ENCODE measurements at regions not wholly inside any gene's neighbourhood (a gene's known extent, or its start where the extent isn't known, plus 50 kb on each side); places are given as distances from the start of the nearest gene placed in this dataset.

DNA sequence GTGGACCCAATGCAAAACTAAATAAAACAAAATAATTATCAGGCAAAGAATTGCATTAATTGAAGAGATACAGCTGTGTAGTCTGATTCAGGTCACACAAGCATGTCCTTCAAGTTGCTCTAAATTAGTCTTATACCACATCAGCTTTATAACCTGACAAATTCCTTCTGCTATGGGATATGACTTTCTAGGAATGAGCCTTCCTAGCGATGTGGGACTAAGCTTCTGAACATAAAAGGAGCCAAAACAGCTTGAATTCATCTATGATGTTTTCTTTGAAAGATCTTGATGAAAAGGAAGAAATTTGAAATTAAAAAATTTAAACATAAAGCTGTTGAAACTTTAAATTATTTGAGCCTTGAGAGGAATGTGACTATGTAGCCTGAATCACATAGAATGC lies 1409.1 kb downstream of the CDH11 start:
- Histone ChIP-seq H3K36me3 (ENCODE audit: insufficient read depth, low read length) (no peaks in the 10 kb centered on the region), H3K9ac (ENCODE audit: low read depth, low read length) (no peak overlapping the region), H3K9me3 (ENCODE audit: control insufficient read depth, insufficient read depth, low read length) (no peaks in the 10 kb centered on the region; the same call in none of the 2 replicates), H3K4me1 (ENCODE audit: insufficient read depth, low read length) (no peaks in the 10 kb centered on the region)

DNA sequence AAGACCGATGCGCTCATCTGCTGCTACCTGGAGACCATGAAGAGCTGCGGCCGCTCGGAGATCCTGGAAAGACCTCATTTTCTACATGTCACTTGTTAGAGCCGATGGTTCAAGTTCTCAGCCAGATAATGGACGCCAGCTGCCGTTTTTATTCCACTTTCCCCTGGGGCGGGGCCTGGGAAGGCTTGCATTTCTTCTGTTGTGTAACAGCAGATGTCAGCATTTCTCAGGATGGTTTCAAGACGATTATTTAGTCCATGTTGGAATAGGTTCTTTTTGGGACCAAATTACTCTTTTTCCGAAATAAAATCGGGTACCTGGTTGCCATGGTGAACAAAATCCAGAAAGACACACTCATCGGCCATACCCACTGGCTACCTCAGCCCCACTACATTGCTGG lies 1418.3 kb downstream of the CDH11 start:
- no peaks in the 10 kb centered on the region for H3K4me1 ChIP-seq (ENCODE audit: insufficient read depth, low read length)
- H3K9me3 ChIP-seq (ENCODE audit: control insufficient read depth, insufficient read depth, low read length) = no peaks in the 10 kb centered on the region
- H3K36me3 ChIP-seq (ENCODE audit: insufficient read depth, low read length) = no peaks in the 10 kb centered on the region
- no peak overlapping the region for H3K9ac ChIP-seq (ENCODE audit: low read depth, low read length)

DNA sequence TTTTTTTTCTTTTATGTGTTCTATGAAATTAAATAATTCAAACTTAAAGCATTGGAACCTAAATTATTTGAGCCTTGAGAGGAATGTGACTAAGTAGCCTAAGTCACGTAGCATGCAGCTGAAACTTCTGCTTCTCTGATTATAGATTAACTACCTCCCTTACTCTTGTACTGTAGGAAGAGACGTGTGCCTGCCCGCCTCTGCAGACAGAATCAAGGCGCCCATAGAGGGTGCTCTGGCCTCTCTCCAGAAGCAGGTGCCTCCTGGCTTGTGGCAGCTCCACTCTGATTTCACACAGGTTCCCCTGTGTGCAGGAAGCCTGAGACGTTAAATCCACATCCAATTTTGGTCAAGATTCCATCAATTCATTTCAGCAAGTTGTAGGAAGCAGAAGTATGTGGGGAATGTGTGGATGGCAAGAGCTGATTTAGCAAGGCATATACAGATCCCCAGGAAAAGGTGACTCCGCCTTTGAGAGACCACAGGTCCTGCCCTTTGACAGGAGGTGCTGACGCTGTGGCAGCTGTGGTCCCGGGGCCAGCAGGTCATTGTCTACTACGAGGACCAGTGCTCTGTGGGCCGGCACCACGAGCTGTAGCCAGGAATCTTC lies 1418.8 kb downstream of the CDH11 start:
- H3K4me1 ChIP-seq (ENCODE audit: insufficient read depth, low read length) = no peaks in the 10 kb centered on the region
- no peak overlapping the region for H3K9ac ChIP-seq (ENCODE audit: low read depth, low read length)
- no peaks in the 10 kb centered on the region for H3K9me3 ChIP-seq (ENCODE audit: control insufficient read depth, insufficient read depth, low read length)

DNA sequence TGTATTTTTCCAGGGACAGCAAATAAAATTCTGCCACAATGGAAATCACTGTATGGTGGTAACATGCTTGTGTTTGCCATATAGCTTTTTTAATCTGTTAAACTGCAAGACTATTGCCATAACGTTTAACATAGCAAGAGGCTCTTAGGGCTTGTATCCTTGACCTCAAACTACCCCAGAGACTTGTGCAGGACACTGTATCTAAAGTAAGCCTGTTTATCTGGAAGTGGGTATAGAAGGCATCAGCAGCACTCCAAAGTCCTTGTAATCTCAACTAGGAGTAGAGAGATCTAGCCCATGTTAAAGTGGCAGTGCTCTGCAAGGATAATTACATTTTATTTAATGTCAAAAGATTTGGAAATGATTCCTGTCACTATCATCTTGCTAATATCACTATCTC lies 1424.1 kb downstream of the CDH11 start:
- Histone ChIP-seq H3K9me3 (ENCODE audit: control insufficient read depth, insufficient read depth, low read length) (no peaks in the 10 kb centered on the region), H3K4me1 (ENCODE audit: insufficient read depth, low read length) (no peaks in the 10 kb centered on the region), H3K36me3 (ENCODE audit: insufficient read depth, low read length) (no peaks in the 10 kb centered on the region), H3K9ac (ENCODE audit: low read depth, low read length) (no peak overlapping the region)

More for the DNA sequence above, 1418.8 kb downstream of the CDH11 start:
- no peaks in the 10 kb centered on the region for H3K36me3 ChIP-seq (ENCODE audit: insufficient read depth, low read length)

DNA sequence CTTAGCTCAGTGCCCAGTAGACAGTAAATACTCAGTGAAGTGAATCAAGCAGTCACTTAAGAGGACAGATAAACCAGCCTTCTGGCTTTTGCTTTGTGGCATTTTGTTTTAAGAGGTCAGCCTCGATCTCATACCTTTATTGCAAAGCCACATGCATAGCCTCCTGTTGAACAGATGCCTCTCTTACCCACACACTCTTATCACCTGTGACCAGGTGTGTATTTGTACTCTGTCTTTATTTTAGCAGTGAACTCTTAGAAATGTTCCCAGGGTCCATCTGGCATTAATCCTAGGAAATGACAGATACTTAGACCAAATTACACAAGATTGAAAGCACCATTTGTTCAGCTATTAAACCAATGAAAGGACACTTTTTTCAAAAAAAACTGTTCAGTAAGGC lies 1426.5 kb downstream of the CDH11 start:
- Histone ChIP-seq H3K9ac (ENCODE audit: low read depth, low read length) (no peak overlapping the region), H3K9me3 (ENCODE audit: control insufficient read depth, insufficient read depth, low read length) (no peaks in the 10 kb centered on the region), H3K36me3 (ENCODE audit: insufficient read depth, low read length) (no peaks in the 10 kb centered on the region), H3K4me1 (ENCODE audit: insufficient read depth, low read length) (no peaks in the 10 kb centered on the region)

DNA sequence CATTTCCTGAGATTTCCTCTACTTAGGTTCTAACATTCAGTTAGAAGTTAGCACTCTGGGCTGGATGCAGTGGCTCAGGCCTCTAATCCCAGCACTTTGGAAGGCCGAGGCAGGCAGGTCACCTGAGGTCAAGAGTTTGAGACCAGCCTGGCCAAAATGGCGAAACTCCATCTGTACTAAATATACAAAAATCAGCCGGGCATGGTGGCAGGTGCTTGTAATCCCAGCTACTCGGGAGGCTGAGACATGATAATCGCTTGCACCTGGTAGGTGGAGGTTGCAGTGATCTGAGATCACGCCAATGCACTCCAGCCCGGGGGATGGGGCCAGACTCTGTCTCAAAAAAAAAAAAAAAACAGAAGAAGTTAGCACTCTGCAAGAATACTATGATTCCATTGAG lies 1430.9 kb downstream of the CDH11 start:
- Histone ChIP-seq H3K9me3 (ENCODE audit: control insufficient read depth, insufficient read depth, low read length) (no peaks in the 10 kb centered on the region; the same call in 1 of the 2 replicates), H3K9ac (ENCODE audit: low read depth, low read length) (no peak overlapping the region), H3K36me3 (ENCODE audit: insufficient read depth, low read length) (no peaks in the 10 kb centered on the region), H3K4me1 (ENCODE audit: insufficient read depth, low read length) (no peaks in the 10 kb centered on the region)

DNA sequence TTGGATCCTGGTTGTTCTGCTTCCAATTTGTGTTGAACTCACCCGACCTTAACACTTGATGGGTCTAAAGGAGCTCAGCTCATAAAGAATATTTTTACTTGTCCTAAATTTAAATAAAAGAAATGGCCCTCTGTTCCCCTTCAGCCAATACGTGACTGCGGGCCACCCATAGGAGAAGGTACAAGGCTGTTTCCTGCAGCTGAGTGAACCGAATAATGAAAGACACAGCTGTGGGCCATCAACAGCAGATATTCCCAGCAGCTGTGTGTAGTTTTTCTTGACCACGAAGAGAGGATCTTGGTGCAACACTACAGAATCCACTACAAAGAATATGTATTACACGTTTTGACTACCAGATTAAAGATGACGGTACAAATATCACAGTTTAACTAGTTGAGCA lies 1431.6 kb downstream of the CDH11 start:
- no peaks in the 10 kb centered on the region; the same call in 1 of the 2 replicates for H3K9me3 ChIP-seq (ENCODE audit: control insufficient read depth, insufficient read depth, low read length)
- no peak overlapping the region for H3K9ac ChIP-seq (ENCODE audit: low read depth, low read length)
- H3K36me3 ChIP-seq (ENCODE audit: insufficient read depth, low read length) = no peaks in the 10 kb centered on the region
- H3K4me1 ChIP-seq (ENCODE audit: insufficient read depth, low read length) = no peaks in the 10 kb centered on the region

DNA sequence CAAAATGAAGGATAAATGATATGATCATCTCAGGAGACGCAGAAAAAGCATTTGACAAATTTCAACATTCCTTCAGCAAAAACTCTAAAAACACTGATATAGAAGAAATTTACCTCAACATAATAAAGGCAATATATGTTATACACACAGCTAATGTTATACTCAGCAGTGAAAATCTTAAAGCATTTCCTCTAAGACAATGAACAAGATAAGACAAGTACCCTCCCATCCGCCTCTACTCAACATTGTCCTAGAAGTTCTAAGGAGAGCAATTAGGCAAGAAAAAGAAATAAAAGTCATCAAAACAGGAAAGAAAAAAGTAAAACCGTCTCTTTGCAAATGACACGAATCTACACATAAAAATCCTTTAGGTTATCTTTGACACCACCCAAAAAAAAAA lies 1432.8 kb downstream of the CDH11 start:
- no peak overlapping the region for H3K9ac ChIP-seq (ENCODE audit: low read depth, low read length)
- no peaks in the 10 kb centered on the region for H3K4me1 ChIP-seq (ENCODE audit: insufficient read depth, low read length)
- H3K9me3 ChIP-seq (ENCODE audit: control insufficient read depth, insufficient read depth, low read length) = no peaks in the 10 kb centered on the region; the same call in 1 of the 2 replicates
- H3K36me3 ChIP-seq (ENCODE audit: insufficient read depth, low read length) = no peaks in the 10 kb centered on the region

DNA sequence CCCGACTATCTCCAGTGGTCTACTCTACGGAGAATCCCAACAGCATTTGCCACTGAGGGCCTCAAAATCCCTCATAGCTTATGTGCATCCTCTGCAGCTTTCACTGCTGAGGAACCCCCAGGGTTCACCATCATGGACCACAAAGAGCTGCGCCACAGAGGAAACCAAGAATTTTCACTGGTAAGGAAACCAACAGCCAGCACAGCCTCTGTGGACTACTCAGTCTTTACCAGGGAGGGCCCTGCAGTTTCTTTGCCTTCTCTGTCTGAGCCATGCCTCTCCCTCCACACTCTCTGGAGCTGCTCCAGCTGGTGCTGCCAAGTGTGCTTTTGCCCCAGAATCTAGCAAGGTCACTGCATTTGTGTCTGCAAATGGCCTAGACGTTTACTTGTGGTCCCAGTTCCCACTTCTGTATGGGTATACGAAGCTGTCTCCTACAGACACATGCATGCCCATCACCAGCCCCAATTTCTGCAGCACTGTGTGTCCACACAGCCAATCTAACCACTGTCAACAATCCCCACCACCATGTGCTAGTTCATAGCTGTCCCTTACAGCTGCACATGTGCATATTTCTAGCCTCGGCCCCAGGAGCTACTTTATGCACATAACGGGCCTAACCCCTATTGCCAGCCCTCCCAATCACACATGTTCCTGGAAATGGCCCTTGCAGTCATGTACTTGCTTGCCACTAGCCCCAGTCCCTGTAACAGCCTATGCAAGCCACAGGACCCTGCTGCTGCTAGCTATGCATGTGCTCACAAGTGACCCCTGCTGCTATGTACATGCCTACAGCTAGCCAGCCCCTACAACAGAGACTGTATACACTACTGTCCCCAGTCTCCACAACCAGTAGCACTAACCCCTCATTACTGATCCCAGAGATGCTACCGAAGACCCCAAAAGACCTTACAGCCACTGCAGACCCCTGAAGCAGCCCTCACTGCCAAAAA lies 1437.4 kb downstream of the CDH11 start:
- Histone ChIP-seq H3K4me1 (ENCODE audit: insufficient read depth, low read length) (no peaks in the 10 kb centered on the region), H3K9me3 (ENCODE audit: control insufficient read depth, insufficient read depth, low read length) (no peaks in the 10 kb centered on the region), H3K9ac (ENCODE audit: low read depth, low read length) (no peak overlapping the region), H3K36me3 (ENCODE audit: insufficient read depth, low read length) (no peaks in the 10 kb centered on the region)

DNA sequence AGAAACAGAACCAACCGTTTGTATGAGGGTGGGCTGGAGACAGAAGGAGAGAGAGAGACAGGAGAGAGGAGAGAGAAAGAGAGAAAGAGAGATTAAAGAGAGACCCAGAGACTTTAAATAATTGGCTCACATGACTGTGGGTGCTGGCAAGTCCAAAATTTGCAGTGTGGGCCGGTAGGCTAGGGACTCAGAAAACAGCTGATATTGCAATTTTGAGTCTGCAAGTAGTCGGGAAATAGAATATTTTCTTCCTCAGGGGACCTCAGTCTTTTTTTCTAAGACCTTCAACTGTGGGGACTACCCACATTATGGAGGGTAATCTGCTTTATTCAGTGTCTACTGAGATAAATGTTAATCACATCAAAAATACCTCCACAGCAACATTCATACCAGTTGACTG lies 1439.0 kb downstream of the CDH11 start:
- no peaks in the 10 kb centered on the region for H3K4me1 ChIP-seq (ENCODE audit: insufficient read depth, low read length)
- no peaks in the 10 kb centered on the region for H3K9me3 ChIP-seq (ENCODE audit: control insufficient read depth, insufficient read depth, low read length)
- no peaks in the 10 kb centered on the region for H3K36me3 ChIP-seq (ENCODE audit: insufficient read depth, low read length)
- H3K9ac ChIP-seq (ENCODE audit: low read depth, low read length) = no peak overlapping the region

DNA sequence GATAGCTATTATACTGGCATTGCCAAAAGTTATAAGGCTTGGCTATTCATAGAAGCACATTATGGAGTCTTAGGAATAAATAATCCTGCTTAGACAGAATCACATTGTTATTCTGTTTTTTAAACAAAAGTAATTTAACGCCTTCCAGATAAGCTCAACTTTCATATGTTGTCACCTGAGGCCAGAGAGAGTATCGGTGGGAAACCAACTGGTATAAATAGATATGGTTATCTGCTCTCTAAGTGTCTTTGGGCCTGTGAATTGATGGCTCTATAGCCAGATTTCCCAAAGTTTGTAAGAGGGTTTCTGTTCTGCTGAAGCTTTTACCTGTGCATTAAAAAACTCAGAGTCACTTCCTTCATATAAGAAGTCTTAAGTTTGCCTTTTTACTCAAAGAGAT lies 1449.4 kb downstream of the CDH11 start:
- H3K36me3 ChIP-seq (ENCODE audit: insufficient read depth, low read length) = no peaks in the 10 kb centered on the region
- no peak overlapping the region for H3K9ac ChIP-seq (ENCODE audit: low read depth, low read length)
- no peaks in the 10 kb centered on the region for H3K4me1 ChIP-seq (ENCODE audit: insufficient read depth, low read length)
- no peaks in the 10 kb centered on the region for H3K9me3 ChIP-seq (ENCODE audit: control insufficient read depth, insufficient read depth, low read length)

DNA sequence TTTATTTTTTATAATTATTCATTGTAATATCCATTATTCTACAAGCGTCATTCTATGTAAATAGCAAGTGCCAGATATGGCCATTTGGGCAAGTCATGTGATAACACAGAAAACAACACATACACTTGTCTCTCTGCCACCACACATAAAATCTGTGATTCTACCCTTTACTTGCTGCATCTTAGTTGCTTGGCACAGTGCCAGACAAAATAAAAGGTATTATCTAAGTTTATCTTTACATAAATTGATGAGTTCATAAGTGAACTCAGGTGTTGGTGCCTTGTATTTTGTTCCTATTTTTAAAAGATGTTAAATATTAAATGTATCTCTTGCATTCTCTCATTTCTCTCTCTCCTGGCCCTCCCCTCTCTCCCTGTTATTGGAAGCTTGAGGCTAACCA lies 1458.7 kb downstream of the CDH11 start:
- Histone ChIP-seq H3K4me1 (ENCODE audit: insufficient read depth, low read length) (no peaks in the 10 kb centered on the region), H3K9me3 (ENCODE audit: control insufficient read depth, insufficient read depth, low read length) (no peaks in the 10 kb centered on the region), H3K9ac (ENCODE audit: low read depth, low read length) (no peak overlapping the region), H3K36me3 (ENCODE audit: insufficient read depth, low read length) (no peaks in the 10 kb centered on the region; the same call in 1 of the 2 replicates)

DNA sequence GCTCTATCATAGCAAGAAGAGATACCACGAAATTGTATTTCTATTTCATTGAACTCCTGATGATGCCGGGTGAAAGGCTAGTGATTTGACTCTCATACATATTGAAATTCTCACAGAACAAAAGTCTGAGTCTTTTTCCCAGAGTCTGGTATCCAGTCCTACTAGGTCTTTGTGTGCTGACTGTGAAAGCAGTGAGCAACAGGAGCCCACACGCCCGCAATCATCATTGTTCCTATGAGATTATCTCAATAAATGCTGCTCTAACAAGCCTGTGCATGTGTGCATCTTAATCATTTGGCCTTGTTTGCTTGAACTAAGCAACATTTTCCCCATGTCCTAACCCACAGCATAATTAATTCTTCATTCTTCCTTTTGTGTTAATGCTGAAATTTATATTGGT lies 1466.0 kb downstream of the CDH11 start:
- Histone ChIP-seq H3K4me1 (ENCODE audit: insufficient read depth, low read length) (no peaks in the 10 kb centered on the region), H3K9ac (ENCODE audit: low read depth, low read length) (no peak overlapping the region), H3K36me3 (ENCODE audit: insufficient read depth, low read length) (no peaks in the 10 kb centered on the region), H3K9me3 (ENCODE audit: control insufficient read depth, insufficient read depth, low read length) (no peaks in the 10 kb centered on the region)

DNA sequence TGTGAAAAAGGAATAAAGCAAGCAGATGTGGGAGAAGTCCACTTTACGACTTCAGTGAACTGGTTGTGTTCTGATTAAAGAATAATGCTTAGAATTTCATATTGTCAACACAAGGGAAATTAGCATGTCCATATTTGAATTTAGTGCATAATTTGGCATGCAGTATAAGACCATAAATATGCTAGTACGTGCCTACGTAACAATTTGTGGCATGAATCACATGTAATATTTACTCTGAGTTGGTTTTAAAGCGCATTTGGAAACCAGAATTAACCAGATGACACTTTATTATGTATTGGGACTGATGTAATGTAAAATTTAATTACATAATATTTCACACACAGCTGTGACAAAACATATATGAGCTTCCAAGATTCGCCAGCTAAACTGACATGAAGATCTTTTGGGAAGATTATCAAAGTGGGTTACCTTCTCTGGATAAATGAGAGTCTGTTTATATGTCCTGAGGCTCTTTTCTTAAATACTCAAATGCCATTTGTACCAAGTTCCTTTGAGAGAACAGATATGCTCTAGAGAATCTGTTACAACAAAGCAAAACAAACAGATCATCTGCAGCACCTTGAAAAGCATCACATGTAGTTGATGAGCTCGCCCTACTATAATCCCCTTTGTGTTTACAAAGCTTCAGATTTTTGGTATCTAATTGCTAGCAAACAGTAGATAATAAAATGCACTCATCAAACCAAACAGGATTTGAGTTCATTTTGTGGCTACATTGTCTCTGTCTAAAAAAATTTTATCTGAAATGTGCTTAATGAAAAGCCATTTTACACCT lies 1468.6 kb downstream of the CDH11 start:
- Histone ChIP-seq H3K9me3 (ENCODE audit: control insufficient read depth, insufficient read depth, low read length) (no peaks in the 10 kb centered on the region), H3K9ac (ENCODE audit: low read depth, low read length) (no peak overlapping the region), H3K36me3 (ENCODE audit: insufficient read depth, low read length) (no peaks in the 10 kb centered on the region), H3K4me1 (ENCODE audit: insufficient read depth, low read length) (no peaks in the 10 kb centered on the region)
